H9 (cell line): ENCODE measurements at regions not wholly inside any gene's neighbourhood (a gene's known extent, or its start where the extent isn't known, plus 50 kb on each side); places are given as distances from the start of the nearest gene placed in this dataset.

ENCODE experiments used
- DNase-seq: peaks from one replicate; pipeline ENCODE4 v3.0.0-alpha.2; 2017
- H2AFZ ChIP-seq: one replicate; pipeline ENCODE4 v1.6.1; 2013; ENCODE audit warnings: mild to moderate bottlenecking, low read length, control low read depth, moderate library complexity
- H2AK5ac ChIP-seq: 2 replicates; pipeline ENCODE4 v1.6.1; 2013; ENCODE audit warnings: low read length, control low read depth, mixed read lengths; ENCODE audit not compliant: insufficient read length
- H2BK120ac ChIP-seq: one replicate; pipeline ENCODE4 v1.6.1; 2013; ENCODE audit warnings: low read depth, mild to moderate bottlenecking, low read length, control low read depth, inconsistent platforms; ENCODE audit not compliant: poor library complexity, severe bottlenecking
- H2BK12ac ChIP-seq: 2 replicates; pipeline ENCODE4 v1.6.1; 2013; ENCODE audit warnings: low read length, control low read depth, mixed read lengths, low read depth; ENCODE audit not compliant: insufficient read length
- H2BK15ac ChIP-seq: 2 replicates; pipeline ENCODE4 v1.6.1; 2013; ENCODE audit warnings: low read depth, low read length, control low read depth
- H2BK20ac ChIP-seq: one replicate; pipeline ENCODE4 v1.6.1; 2013; ENCODE audit warnings: low read depth, mild to moderate bottlenecking, low read length, control low read depth, inconsistent platforms; ENCODE audit not compliant: poor library complexity, severe bottlenecking
- H2BK5ac ChIP-seq: 2 replicates; pipeline ENCODE4 v1.6.1; 2013; ENCODE audit warnings: low read length, control low read depth, mixed read lengths; ENCODE audit not compliant: insufficient read length
- H3K14ac ChIP-seq: 2 replicates; pipeline ENCODE4 v1.6.1; 2013; ENCODE audit warnings: low read length, control low read depth; ENCODE audit not compliant: insufficient read depth
- H3K18ac ChIP-seq: 2 replicates; pipeline ENCODE4 v1.6.1; 2013; ENCODE audit warnings: low read depth, mild to moderate bottlenecking, mixed read lengths, low read length, control low read depth; ENCODE audit not compliant: insufficient read length
- H3K23ac ChIP-seq: 2 replicates; pipeline ENCODE4 v1.6.1; 2013; ENCODE audit warnings: low read length, control low read depth, mixed read lengths, low read depth; ENCODE audit not compliant: insufficient read length
- H3K23me2 ChIP-seq: 2 replicates; pipeline ENCODE4 v1.6.1; 2013; ENCODE audit warnings: low read depth, mild to moderate bottlenecking, mixed read lengths, low read length, control low read depth; ENCODE audit not compliant: insufficient read length, poor library complexity, severe bottlenecking
- H3K27ac ChIP-seq: 2 replicates; pipeline ENCODE4 v1.5.1; 2013; ENCODE audit warnings: low read length, control low read depth, mixed read lengths, low read depth; ENCODE audit not compliant: insufficient read length
- H3K27me3 ChIP-seq: 2 replicates; pipeline ENCODE4 v1.6.1; 2013; ENCODE audit warnings: low read length, control low read depth, inconsistent platforms; ENCODE audit not compliant: insufficient read depth
- H3K4ac ChIP-seq: 2 replicates; pipeline ENCODE4 v1.6.1; 2013; ENCODE audit warnings: low read depth, mild to moderate bottlenecking, control low read depth, inconsistent platforms, low read length, moderate library complexity
- H3K4me1 ChIP-seq: 2 replicates; pipeline ENCODE4 v1.6.1; 2013; ENCODE audit warnings: low read length, control low read depth, inconsistent platforms; ENCODE audit not compliant: insufficient read depth
- H3K4me2 ChIP-seq: 2 replicates; pipeline ENCODE4 v1.6.1; 2013; ENCODE audit warnings: low read length, control low read depth, mixed read lengths; ENCODE audit not compliant: insufficient read length, insufficient read depth
- H3K56ac ChIP-seq: 2 replicates; pipeline ENCODE4 v1.6.1; 2013; ENCODE audit warnings: low read depth, mild to moderate bottlenecking, mixed read lengths, low read length, control low read depth; ENCODE audit not compliant: insufficient read length
- H3K79me1 ChIP-seq: 2 replicates; pipeline ENCODE4 v1.6.1; 2013; ENCODE audit warnings: low read depth, mild to moderate bottlenecking, moderate library complexity, low read length, control low read depth, inconsistent platforms; ENCODE audit not compliant: insufficient read depth, poor library complexity, severe bottlenecking
- H3K79me2 ChIP-seq: 2 replicates; pipeline ENCODE4 v1.6.1; 2013; ENCODE audit warnings: low read length, control low read depth, inconsistent platforms; ENCODE audit not compliant: insufficient read depth
- H3K9ac ChIP-seq: 2 replicates; pipeline ENCODE4 v1.6.1; 2013; ENCODE audit warnings: low read length, control low read depth, mixed read lengths; ENCODE audit not compliant: insufficient read length; ENCODE audit errors: extremely low read depth
- H3K9me3 ChIP-seq: one replicate; pipeline ENCODE4 v1.6.1; 2013; ENCODE audit warnings: low read depth, low read length, inconsistent platforms; ENCODE audit not compliant: control insufficient read depth
- H3T11ph ChIP-seq: one replicate; pipeline ENCODE4 v1.6.1; 2013; ENCODE audit warnings: mild to moderate bottlenecking, low read length, control low read depth, inconsistent platforms
- H4K20me1 ChIP-seq: one replicate; pipeline ENCODE4 v1.6.1; 2013; ENCODE audit not compliant: control insufficient read depth, insufficient read length, insufficient read depth
- H4K5ac ChIP-seq: 2 replicates; pipeline ENCODE4 v1.6.1; 2013; ENCODE audit warnings: low read depth, mild to moderate bottlenecking, mixed read lengths, low read length, control low read depth; ENCODE audit not compliant: insufficient read length
- H4K8ac ChIP-seq: replicated peaks from 2 replicates; pipeline ENCODE4 v1.6.1; 2013; ENCODE audit warnings: low read length, control low read depth, mixed read lengths, low read depth; ENCODE audit not compliant: insufficient read length
- H4K91ac ChIP-seq: 2 replicates; pipeline ENCODE4 v1.6.1; 2013; ENCODE audit warnings: low read depth, mild to moderate bottlenecking, moderate library complexity, mixed read lengths, low read length, control low read depth; ENCODE audit not compliant: insufficient read length
- H3K27ac Mint-ChIP-seq, 3 experiments: 2 replicates in 2 of 3; 3 replicates in 1 of 3; pipeline ENCODE4 v1.8.0; 2020 to 2021; ENCODE audit warnings: mixed read lengths in 3 of 3, mild to moderate bottlenecking in 1 of 3, moderate library complexity in 1 of 3
- H3K27me3 Mint-ChIP-seq: 2 replicates; pipeline ENCODE4 v1.8.0; 2021; ENCODE audit warnings: low read depth, mild to moderate bottlenecking, moderate library complexity, mixed read lengths
- H3K36me3 Mint-ChIP-seq, 3 experiments: 2 replicates in 2 of 3; 3 replicates in 1 of 3; pipeline ENCODE4 v1.8.0; 2020 to 2021; ENCODE audit warnings: low read depth in 3 of 3, mixed read lengths in 3 of 3; ENCODE audit not compliant: insufficient read depth in 1 of 3
- H3K4me1 Mint-ChIP-seq, 2 experiments: 2 replicates each; pipeline ENCODE4 v1.8.0; 2020; ENCODE audit warnings: mixed read lengths in 2 of 2
- H3K4me3 Mint-ChIP-seq, 2 experiments: 2 replicates in 1 of 2; 3 replicates in 1 of 2; pipeline ENCODE4 v1.8.0; 2020 to 2021; ENCODE audit warnings: mild to moderate bottlenecking in 2 of 2, mixed read lengths in 2 of 2, moderate library complexity in 1 of 2
- H3K9me3 Mint-ChIP-seq, 2 experiments: 2 replicates in 1 of 2; 3 replicates in 1 of 2; pipeline ENCODE4 v1.8.0; 2020; ENCODE audit warnings: mild to moderate bottlenecking in 2 of 2, mixed read lengths in 2 of 2, moderate library complexity in 1 of 2
- WGBS: extraction: QIAGEN DNeasy Blood & Tissue Kit; methylation state at CpG from one replicate; pipeline ENCODE4 v1.1.7; 2013; ENCODE audit warnings: missing lambda C conversion rate, low lambda C conversion rate, mixed read lengths; ENCODE audit not compliant: insufficient read length; ENCODE audit errors: extremely low coverage; 5-methylcytosine and 5-hydroxymethylcytosine counted together
- TF ChIP-seq, protein P1 (sequence below): fragments of 200-600 bp; sonication (generic); conservative IDR thresholded peaks from 3 replicates; pipeline ENCODE4 v1.8.0; 2021; ENCODE audit warnings: antibody characterized with exemption, mild to moderate bottlenecking

DNA sequence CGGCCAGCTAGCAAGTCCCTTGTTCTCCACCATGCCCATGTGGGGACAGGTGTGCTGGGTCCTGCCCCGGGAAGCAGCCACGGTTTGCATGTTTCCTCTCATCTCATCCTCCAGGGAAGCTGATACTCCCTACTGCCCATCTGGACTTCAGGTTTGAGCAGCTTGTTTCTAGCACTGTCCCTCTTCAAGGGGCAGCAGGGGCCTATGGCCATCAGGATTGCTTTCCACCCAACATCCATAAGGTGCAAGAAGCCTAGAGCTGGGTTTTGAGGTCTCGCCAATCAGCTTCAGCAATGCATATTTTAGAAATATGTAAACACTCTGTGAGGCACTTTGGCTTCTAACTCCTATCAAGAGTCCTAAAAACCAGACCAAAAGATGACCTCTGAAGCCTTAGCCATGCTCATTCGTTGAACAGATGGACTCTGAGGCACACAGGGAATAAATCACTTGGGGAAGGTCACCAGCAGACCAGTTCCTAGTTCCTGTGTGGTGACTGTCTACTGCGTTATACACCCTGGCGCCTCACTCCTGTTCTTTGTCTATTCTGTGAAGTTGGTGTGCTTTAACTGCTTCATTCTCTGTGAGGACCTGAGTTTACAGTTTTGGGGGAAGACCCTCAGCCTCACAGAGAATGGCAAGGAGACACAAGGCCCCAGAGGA is 192.6 kb upstream of the TWIST2 start:
- no peak overlapping the region for H3K23ac ChIP-seq
- Mint-ChIP-seq H3K9me3 (peaks cover 6 to 11% of the 10 kb centered on the region in 2 experiments; a peak in 3 of 5 replicates), H3K36me3 (peaks cover 0 to 4% (median 4%) of the 10 kb centered on the region in 3 experiments; a peak in 3 of 7 replicates), H3K27me3 (peaks cover 78% of the 10 kb centered on the region), H3K4me1 (peaks cover 28 to 34% of the 10 kb centered on the region in 2 experiments), H3K4me3 (no peak overlapping the region), H3K27ac (no peak overlapping the region)
- H2BK5ac ChIP-seq, result no peak overlapping the region
- H2BK120ac ChIP-seq, result no peak overlapping the region
- no peak overlapping the region for H3K4me2 ChIP-seq
- H3K27me3 ChIP-seq, result no peaks in the 10 kb centered on the region; the same call in 1 of the 2 replicates
- no peak overlapping the region for H4K91ac ChIP-seq
- H3K56ac ChIP-seq, result no peak overlapping the region
- no peak overlapping the region for H3K14ac ChIP-seq
- no peak overlapping the region for H2AFZ ChIP-seq
- H4K5ac ChIP-seq, result no peak overlapping the region
- no peak overlapping the region for H2BK20ac ChIP-seq
- H3K79me2 ChIP-seq, result no peaks in the 10 kb centered on the region
- WGBS, result no CpG with 5 or more reads among the region's 7 CpGs
- H3K18ac ChIP-seq, result no peak overlapping the region
- no peak overlapping the region for H4K8ac ChIP-seq
- no peak overlapping the region for H2BK15ac ChIP-seq
- H2AK5ac ChIP-seq, result no peak overlapping the region
- TF ChIP-seq, protein P1, sequence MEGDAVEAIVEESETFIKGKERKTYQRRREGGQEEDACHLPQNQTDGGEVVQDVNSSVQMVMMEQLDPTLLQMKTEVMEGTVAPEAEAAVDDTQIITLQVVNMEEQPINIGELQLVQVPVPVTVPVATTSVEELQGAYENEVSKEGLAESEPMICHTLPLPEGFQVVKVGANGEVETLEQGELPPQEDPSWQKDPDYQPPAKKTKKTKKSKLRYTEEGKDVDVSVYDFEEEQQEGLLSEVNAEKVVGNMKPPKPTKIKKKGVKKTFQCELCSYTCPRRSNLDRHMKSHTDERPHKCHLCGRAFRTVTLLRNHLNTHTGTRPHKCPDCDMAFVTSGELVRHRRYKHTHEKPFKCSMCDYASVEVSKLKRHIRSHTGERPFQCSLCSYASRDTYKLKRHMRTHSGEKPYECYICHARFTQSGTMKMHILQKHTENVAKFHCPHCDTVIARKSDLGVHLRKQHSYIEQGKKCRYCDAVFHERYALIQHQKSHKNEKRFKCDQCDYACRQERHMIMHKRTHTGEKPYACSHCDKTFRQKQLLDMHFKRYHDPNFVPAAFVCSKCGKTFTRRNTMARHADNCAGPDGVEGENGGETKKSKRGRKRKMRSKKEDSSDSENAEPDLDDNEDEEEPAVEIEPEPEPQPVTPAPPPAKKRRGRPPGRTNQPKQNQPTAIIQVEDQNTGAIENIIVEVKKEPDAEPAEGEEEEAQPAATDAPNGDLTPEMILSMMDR, result no peak
- H3K79me1 ChIP-seq, result no peaks in the 10 kb centered on the region
- H3K9me3 ChIP-seq, result no peaks in the 10 kb centered on the region
- DNase-seq, result no peak
- H3K27ac ChIP-seq, result no peak overlapping the region
- H2BK12ac ChIP-seq, result no peak overlapping the region
- peaks cover 5% of the 10 kb centered on the region; the same call in 1 of the 2 replicates for H3K4me1 ChIP-seq
- no peaks in the 10 kb centered on the region for H3K23me2 ChIP-seq
- H4K20me1 ChIP-seq, result no peaks in the 10 kb centered on the region
- no peak overlapping the region for H3K9ac ChIP-seq
- no peak overlapping the region for H3T11ph ChIP-seq
- H3K4ac ChIP-seq, result no peak overlapping the region
